Bronchial epithelial cell (primary cell): ENCODE measurements at regions not wholly inside any gene's neighbourhood (a gene's known extent, or its start where the extent isn't known, plus 50 kb on each side); places are given as distances from the start of the nearest gene placed in this dataset.
A peak's percentile ranks its signal among the peaks of the same experiment; 100 is the strongest.

Source experiments
- DNase-seq: peaks from one replicate; pipeline ENCODE4 v3.0.0-alpha.2; 2010; ENCODE audit warnings: low read depth
- FAIRE-seq: peaks from 2 replicates; lab custom pipeline; 2011; peaks lifted over from hg19 to GRCh38; lab: Jason Lieb, UNC
- H3K27me3 ChIP-seq: 2 replicates; pipeline ENCODE4 v1.5.1; 2011; ENCODE audit warnings: low read length; ENCODE audit not compliant: control insufficient read depth, insufficient read depth
- H3K36me3 ChIP-seq: 2 replicates; pipeline ENCODE4 v1.5.1; 2011; ENCODE audit warnings: low read length; ENCODE audit not compliant: control insufficient read depth, insufficient read depth
- H3K4me3 ChIP-seq: 2 replicates; pipeline ENCODE4 v1.5.1; 2011; ENCODE audit warnings: mild to moderate bottlenecking, low read depth, low read length, control low read depth
- TF ChIP-seq, protein P1 (sequence below): IDR thresholded peaks from 2 replicates; pipeline ENCODE4 v1.5.1; 2011; ENCODE audit warnings: mild to moderate bottlenecking, moderate library complexity, low read length, control low read depth, inconsistent platforms; ENCODE audit not compliant: insufficient read depth, severe bottlenecking

DNA sequence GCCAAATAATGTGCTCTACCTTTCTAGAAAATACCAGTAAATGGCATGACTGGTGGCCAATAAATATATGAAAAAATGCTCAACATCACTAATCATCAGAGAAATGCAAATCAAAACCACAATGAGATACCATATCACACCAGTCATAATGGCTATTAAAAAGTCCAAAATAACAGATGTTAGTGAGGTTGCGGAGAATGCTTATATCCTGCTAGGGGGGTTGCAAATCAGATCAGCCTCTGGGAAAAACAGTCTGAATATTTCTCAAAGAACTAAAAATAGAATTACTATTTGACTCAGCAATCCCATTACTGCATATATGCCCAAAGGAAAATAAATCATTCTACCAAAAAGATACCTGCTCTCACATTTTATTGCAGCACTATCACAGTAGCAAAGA is 115.1 kb downstream of the RASGEF1B start:
- FAIRE-seq (no peak), DNase-seq (no peak)
- no peaks in the 10 kb centered on the region for H3K36me3 ChIP-seq
- TF ChIP-seq, protein P1, sequence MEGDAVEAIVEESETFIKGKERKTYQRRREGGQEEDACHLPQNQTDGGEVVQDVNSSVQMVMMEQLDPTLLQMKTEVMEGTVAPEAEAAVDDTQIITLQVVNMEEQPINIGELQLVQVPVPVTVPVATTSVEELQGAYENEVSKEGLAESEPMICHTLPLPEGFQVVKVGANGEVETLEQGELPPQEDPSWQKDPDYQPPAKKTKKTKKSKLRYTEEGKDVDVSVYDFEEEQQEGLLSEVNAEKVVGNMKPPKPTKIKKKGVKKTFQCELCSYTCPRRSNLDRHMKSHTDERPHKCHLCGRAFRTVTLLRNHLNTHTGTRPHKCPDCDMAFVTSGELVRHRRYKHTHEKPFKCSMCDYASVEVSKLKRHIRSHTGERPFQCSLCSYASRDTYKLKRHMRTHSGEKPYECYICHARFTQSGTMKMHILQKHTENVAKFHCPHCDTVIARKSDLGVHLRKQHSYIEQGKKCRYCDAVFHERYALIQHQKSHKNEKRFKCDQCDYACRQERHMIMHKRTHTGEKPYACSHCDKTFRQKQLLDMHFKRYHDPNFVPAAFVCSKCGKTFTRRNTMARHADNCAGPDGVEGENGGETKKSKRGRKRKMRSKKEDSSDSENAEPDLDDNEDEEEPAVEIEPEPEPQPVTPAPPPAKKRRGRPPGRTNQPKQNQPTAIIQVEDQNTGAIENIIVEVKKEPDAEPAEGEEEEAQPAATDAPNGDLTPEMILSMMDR, result no peak
- no peaks in the 10 kb centered on the region for H3K27me3 ChIP-seq
- no peak overlapping the region for H3K4me3 ChIP-seq

DNA sequence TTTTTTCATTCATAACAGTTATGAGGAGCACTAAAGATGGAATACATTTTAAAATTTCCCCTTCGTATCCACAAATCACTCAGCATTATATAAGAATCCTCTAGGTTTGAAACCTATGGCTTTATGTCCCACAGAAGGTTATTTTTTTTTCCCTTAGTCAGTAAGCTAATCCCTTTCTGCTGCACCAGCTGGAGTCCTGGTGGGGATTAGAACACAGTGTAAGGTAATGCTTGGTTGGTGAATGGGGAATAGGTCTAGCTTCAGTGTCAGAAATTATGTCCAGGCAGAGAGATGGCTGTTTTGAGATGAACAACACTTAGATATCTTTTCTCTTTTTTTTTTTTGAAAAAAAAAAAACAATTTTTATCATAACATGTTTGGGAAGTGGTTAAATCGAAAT is 116.6 kb downstream of the RASGEF1B start:
- TF ChIP-seq, protein P1, result no peak
- H3K27me3 ChIP-seq, result no peaks in the 10 kb centered on the region
- no peak for FAIRE-seq
- H3K36me3 ChIP-seq, result no peaks in the 10 kb centered on the region
- H3K4me3 ChIP-seq, result no peak overlapping the region
- no peak for DNase-seq

DNA sequence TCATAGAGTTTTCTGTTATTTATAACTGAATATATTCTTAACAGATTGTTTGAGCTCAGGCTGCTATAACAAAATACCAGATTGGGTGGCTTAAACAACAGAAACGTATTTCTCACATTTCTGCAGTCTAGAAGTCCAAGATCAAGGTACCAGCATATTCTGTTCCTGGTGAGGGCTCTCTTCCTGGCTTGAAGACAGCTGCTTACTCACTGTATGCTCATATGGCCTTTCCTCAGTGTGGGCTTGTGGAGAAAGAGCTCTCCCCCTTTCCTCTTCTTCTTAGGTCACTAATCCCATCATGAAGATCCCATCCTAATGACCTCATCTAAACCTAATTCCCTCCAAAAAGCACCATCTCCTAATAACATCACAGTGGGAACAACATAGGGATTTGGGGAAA is 117.8 kb downstream of the RASGEF1B start:
- Histone ChIP-seq H3K36me3 (no peaks in the 10 kb centered on the region), H3K4me3 (no peak overlapping the region), H3K27me3 (no peaks in the 10 kb centered on the region)
- TF ChIP-seq, protein P1, result no peak
- FAIRE-seq (no peak), DNase-seq (no peak)

DNA sequence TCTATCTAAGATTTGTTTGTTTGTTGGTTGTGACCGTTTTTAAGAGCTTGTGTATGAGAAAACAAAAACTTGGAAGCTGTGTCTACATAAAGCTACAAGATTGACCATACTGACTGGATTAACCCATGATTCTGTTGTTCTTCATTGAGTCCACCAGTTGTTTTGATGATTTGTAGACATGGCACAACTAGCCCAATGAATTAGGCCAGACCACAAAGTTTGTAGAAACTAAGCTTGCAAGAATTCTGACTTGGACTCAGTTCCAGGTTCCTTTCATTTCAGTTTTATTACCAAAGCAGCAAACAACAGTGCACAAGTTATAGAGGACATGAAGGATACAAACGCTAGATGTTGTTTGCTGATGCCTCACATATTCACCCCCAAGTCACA is 119.3 kb downstream of the RASGEF1B start:
- H3K27me3 ChIP-seq, result no peaks in the 10 kb centered on the region
- no peak overlapping the region for H3K4me3 ChIP-seq
- no peaks in the 10 kb centered on the region for H3K36me3 ChIP-seq
- TF ChIP-seq, protein P1, result no peak
- FAIRE-seq (no peak), DNase-seq (no peak)

DNA sequence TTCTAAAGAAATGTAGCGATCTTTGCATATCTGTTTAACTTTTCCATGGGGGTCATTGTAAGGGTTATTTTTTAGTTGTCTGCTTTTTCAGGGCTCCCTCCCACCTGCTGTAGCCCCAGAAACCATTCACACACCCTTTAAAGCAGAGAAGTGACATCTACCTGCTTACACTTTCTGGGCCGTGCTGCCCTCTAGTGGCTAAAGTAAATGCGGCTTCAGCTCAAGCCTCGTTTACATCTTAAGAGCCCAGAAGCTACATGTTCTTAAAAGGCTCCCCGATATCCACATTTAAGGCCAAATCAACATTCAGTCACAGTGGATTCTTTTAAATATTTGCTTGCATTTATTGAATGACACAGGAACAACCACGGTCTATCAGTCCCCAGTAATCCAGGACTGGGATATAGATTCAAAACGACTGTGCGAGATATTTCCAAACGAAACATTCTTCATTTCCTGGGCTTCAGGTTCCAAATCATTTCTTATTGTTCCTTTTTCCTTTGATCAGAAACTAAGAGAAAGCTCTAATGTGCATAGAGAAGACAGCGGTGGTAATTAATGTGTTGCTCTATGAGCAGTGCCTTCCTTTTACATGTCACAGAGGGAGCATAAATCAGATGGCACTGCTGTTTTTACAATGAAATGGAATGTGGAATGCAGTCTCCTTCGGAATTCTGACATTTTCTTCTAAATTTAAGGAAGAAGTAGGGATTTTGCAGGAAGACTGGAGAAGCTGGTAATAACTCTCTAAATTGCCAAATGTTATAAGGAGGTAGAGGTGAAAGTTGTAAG is 119.9 kb downstream of the RASGEF1B start:
- no peak for FAIRE-seq
- Histone ChIP-seq H3K4me3 (no peak overlapping the region), H3K27me3 (no peaks in the 10 kb centered on the region), H3K36me3 (no peaks in the 10 kb centered on the region)
- peak; percentile 63 for DNase-seq
- TF ChIP-seq, protein P1, result peak; percentile 86

DNA sequence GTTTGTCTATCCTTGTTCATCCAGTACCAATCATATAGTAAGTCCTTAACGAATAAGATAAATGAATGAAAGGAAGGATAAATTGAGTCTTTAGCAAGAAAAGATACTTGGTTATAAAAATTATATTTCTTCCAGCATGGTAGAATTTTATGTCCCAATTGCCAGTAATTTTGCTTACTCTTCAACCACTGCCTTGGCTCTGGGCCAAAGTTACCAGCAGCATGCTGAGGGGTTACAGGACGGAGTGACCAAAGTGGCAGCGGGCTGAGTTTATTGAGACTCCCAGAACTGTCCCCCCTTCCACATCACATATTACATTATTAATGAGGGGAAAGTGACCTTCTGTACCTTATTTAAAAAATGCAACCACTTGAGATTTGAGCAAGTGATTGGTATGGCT is 121.7 kb downstream of the RASGEF1B start:
- Histone ChIP-seq H3K36me3 (no peaks in the 10 kb centered on the region), H3K4me3 (no peak overlapping the region), H3K27me3 (no peaks in the 10 kb centered on the region)
- FAIRE-seq (no peak), DNase-seq (no peak)
- TF ChIP-seq, protein P1, result no peak
